CD4-positive, alpha-beta T cell treated with Interferon gamma for 1 hour (primary cell): ENCODE measurements at regions not wholly inside any gene's neighbourhood (a gene's known extent, or its start where the extent isn't known, plus 50 kb on each side); places are given as distances from the start of the nearest gene placed in this dataset.
"Not testable (repeated sequence)": the region's sequence is repeated elsewhere in the genome, so short reads cannot be mapped to it uniquely, and the experiment has no call there.

Experiments
- DNase-seq: peaks from one replicate; pipeline ENCODE4 v3.0.0-alpha.2; 2020

GRCh38 chr5:101720033-101720432, 576.1 kb downstream of the SLCO4C1 start:
- no peak for DNase-seq

- no peak for DNase-seq
These were observed 578.4 kb downstream of the SLCO4C1 start for GRCh38 chr5:101717721-101718120.

GRCh38 chr5:101716941-101717340, 579.1 kb downstream of the SLCO4C1 start:
- no peak for DNase-seq

- not testable (repeated sequence) for DNase-seq
These were observed 580.3 kb downstream of the SLCO4C1 start for GRCh38 chr5:101715790-101716189.

- DNase-seq, result no peak
These were observed 606.8 kb downstream of the SLCO4C1 start for GRCh38 chr5:101689306-101689705.

GRCh38 chr5:101688156-101688555, 607.9 kb downstream of the SLCO4C1 start:
- no peak for DNase-seq

GRCh38 chr5:101687349-101687985, 608.6 kb downstream of the SLCO4C1 start:
- DNase-seq, result no peak

GRCh38 chr5:101686536-101687157, 609.4 kb downstream of the SLCO4C1 start:
- DNase-seq, result no peak

GRCh38 chr5:101679816-101680215, 616.3 kb downstream of the SLCO4C1 start:
- DNase-seq, result no peak

GRCh38 chr5:101678481-101679193, 617.4 kb downstream of the SLCO4C1 start:
- DNase-seq, result peak; percentile 1

GRCh38 chr5:101677961-101678360, 618.1 kb downstream of the SLCO4C1 start:
- DNase-seq, result no peak

GRCh38 chr5:101676646-101677045, 619.4 kb downstream of the SLCO4C1 start:
- no peak for DNase-seq

GRCh38 chr5:101675510-101676219, 620.4 kb downstream of the SLCO4C1 start:
- DNase-seq, result no peak

- DNase-seq, result no peak
These were observed 623.0 kb downstream of the SLCO4C1 start for GRCh38 chr5:101673120-101673519.

GRCh38 chr5:101664071-101664791, 631.9 kb downstream of the SLCO4C1 start:
- DNase-seq, result no peak

GRCh38 chr5:101663543-101663942, 632.5 kb downstream of the SLCO4C1 start:
- DNase-seq, result no peak

- DNase-seq, result no peak
These were observed 633.8 kb downstream of the SLCO4C1 start for GRCh38 chr5:101662263-101662662.

- DNase-seq, result no peak
These were observed 637.7 kb downstream of the SLCO4C1 start for GRCh38 chr5:101658433-101658832.

- DNase-seq, result no peak
These were observed 642.1 kb downstream of the SLCO4C1 start for GRCh38 chr5:101653996-101654395.

GRCh38 chr5:101647861-101648260, 648.2 kb downstream of the SLCO4C1 start:
- no peak for DNase-seq

- DNase-seq, result no peak
These were observed 652.3 kb downstream of the SLCO4C1 start for GRCh38 chr5:101643794-101644193.

GRCh38 chr5:101637599-101637998, 658.5 kb downstream of the SLCO4C1 start:
- DNase-seq, result no peak

- not testable (repeated sequence) for DNase-seq
These were observed 668.3 kb downstream of the SLCO4C1 start for GRCh38 chr5:101627770-101628169.
